Stimulated activated CD4-positive, alpha-beta T cell treated with anti-CD3 and anti-CD28 coated beads, Interleukin-4, amount 100 ng/mL, for 24 hours (primary cell): ENCODE measurements at regions not wholly inside any gene's neighbourhood (a gene's known extent, or its start where the extent isn't known, plus 50 kb on each side); places are given as distances from the start of the nearest gene placed in this dataset.

ENCODE experiments used
- DNase-seq: peaks from one replicate; pipeline ENCODE4 v3.0.0-alpha.2; 2020

- no peak for DNase-seq
Measured at GRCh38 chr10:131446171-131446570, 134.7 kb upstream of the TCERG1L start.

DNA sequence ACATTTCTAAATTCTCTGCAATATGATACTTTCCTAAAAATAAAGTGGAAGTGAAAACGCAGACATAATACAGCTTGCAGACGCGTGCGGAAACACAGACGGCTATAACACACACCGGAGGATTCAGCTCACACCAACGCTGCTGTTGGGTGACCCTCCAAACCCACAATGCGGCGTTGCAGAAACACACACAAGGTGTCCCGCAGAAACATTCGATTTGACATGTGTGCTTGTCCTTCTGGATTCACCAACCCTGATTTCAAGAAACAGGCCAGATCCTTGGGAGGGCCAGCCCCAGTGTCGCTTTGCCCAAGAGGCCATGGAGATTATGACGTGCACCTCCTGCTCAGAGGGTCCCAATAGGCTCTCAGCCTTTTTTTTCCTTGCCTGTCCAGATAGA lies 136.7 kb upstream of the TCERG1L start:
- no peak for DNase-seq

DNA sequence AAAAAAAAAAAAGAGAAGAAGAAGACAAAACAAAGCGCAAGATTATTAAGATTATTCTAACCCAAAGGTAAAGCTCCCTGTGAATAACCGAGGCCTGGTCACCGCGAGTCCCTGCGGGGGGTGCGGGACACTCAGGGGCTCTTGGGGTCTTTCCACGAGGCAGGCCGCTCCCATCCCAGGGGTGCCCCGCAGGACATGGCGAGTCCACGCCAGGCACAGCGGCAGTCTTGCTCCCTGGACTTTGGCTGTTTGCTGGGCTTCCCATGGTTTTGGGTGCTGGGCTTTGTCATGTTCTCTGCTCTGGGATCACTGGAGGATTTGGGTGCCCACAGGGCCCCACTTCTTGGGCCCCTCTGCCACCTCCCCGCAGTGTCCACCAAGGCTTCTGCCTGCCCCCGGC lies 137.4 kb upstream of the TCERG1L start:
- no peak for DNase-seq

DNA sequence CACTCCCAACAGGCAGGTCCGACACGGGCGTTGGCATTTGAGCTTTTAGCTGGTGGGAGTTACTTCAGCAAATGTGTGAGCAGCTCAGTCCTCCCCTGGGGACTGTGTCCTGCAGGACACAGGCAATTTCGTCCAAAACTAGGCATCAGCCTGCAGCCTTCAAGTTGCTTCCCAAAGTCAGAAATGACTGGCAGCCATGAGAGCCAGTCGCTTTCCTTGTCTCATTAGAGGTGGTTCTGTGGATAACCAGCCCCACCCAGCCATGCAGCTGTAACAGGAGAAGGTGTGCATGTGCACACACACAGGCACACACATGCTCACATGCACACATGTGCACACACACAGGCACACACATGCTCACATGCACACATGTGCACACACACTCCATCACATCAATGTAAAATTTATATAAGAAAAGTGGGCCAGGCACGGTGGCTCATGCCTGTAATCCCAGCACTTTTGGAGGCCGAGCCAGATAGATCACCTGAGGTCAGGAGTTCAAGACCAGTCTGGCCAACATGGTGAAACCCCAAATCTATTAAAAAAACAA lies 138.8 kb upstream of the TCERG1L start:
- DNase-seq, result no peak

GRCh38 chr10:131451407-131452015 lies 140.0 kb upstream of the TCERG1L start:
- DNase-seq, result no peak

DNA sequence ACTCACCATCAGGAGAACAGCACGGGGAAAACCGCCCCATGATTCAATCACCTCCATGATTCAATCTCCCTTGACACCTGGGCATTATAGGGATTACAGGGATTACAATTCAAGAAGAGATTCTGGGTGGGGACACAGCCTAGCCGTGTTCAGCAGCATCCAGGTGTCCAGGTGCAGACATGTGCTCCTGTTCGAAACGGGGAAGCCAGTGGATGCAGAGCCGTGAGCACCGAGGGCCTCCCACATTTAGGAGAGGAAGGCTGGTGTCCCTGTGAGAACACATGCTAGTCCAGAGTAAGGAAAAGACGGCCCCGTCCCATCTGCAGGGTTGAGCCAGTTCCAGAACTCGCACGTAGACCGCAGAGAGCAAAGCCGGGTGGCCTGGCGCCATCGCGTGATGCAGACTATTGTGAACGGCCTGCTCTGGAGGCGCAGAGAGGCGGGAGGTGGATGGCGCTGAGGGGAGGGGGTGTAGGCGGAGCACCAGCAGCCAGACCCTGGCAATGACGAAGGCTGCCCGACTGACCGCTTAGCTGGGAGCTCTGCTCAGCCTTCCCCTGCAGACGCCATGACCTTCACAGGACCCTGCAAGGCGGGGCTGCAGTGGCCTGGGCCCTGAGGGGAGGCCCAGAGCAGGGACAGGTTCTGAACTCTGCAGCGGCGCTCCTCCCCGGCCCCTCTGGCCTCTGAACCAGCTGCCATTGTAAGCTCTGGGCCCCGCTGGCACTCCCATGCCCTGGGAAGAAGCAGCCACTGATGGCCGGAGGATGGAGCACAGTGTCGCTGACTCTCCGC lies 141.6 kb upstream of the TCERG1L start:
- no peak for DNase-seq

- peak; percentile 62 for DNase-seq
Measured at GRCh38 chr10:131453721-131454634, 142.5 kb upstream of the TCERG1L start.

- DNase-seq, result no peak
Measured at GRCh38 chr10:131456411-131456810, 144.9 kb upstream of the TCERG1L start.

GRCh38 chr10:131461093-131461492 lies 149.6 kb upstream of the TCERG1L start:
- no peak for DNase-seq

- no peak for DNase-seq
Measured at GRCh38 chr10:131464789-131465188, 153.3 kb upstream of the TCERG1L start.

DNA sequence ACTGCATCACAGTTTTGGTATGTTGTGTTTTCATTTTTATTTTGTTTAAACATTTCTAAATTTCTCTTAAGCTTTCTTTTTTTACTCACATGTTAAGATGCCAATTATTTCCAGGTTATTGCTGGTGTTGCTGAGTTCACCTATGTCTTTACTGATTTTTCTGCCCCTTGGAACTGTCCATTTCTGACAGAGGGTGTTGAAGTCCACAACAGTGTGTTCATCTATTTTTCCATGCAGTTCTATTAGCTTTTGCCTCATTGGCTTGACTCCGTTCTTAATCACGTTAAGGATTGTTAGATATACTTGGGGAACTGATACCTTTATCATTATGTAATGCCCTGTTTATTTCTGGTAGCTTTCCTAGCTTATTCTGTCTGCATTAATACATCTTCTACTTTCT lies 158.0 kb upstream of the TCERG1L start:
- no peak for DNase-seq

DNA sequence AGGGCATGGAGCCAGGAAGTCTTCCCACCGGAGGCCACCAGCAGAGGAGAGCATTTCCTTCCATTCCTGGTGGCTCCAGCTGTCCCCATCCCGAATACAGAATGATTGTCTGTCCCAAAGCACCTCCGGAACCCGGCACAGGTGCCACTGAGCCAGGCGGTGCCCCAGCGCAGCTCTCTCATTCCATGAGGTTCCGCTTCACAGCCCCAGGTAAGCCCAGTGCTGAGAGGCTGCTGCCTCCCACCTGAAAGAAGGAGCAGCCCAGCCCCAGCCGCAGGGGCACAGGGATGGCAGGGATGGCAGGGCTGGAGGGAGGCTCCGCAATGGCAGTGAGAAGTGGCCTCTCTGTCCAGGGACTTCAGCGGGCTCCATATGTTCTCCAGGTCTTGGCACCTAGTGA lies 162.1 kb upstream of the TCERG1L start:
- no peak for DNase-seq

GRCh38 chr10:131474416-131474815 lies 162.9 kb upstream of the TCERG1L start:
- DNase-seq, result no peak

GRCh38 chr10:131475043-131475442 lies 163.5 kb upstream of the TCERG1L start:
- no peak for DNase-seq

DNA sequence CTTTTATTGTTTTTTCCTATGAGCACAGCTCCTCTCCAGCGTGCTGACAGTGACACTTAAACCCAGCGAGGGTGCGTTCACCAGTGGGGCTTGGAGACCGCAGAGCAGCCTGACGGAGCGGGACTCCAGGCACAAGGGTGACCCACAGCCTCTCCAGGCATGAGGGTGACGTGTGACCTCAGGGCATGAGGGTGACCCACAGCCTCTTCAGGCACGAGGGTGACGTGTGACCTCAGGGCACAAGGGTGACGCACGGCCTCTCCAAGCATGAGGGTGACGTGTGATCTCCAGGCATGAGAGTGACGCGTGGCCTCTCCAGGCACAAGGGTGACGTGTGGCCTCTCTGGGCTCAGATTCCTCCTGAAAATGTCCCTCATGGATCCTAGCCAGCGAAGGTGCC lies 164.3 kb upstream of the TCERG1L start:
- DNase-seq, result no peak

GRCh38 chr10:131477457-131478121 lies 166.1 kb upstream of the TCERG1L start:
- DNase-seq, result no peak

GRCh38 chr10:131478377-131478989 lies 167.0 kb upstream of the TCERG1L start:
- DNase-seq, result no peak

- DNase-seq, result no peak
Measured at GRCh38 chr10:131480066-131480465, 168.5 kb upstream of the TCERG1L start.

DNA sequence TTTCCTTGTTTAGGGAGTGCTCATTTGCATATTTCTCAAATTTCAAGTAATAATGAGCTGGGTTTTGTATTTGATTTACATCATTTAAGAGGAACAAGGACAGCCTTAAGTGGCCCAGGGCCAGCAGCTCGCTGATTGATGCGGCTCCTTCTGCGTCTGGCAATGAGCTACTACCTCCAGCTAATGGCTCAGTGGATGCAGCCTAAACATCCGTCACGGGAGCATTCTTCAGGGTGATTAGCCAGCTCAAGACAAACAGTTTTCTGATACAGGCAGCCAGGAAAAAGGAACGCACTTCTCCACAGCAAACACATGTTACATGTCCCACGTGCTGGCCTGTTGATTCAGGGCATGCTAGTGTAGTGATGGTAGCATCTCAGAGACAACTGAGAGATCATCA lies 169.3 kb upstream of the TCERG1L start:
- DNase-seq, result no peak

GRCh38 chr10:131485732-131486131 lies 174.2 kb upstream of the TCERG1L start:
- no peak for DNase-seq

GRCh38 chr10:131487822-131488221 lies 176.3 kb upstream of the TCERG1L start:
- no peak for DNase-seq

DNA sequence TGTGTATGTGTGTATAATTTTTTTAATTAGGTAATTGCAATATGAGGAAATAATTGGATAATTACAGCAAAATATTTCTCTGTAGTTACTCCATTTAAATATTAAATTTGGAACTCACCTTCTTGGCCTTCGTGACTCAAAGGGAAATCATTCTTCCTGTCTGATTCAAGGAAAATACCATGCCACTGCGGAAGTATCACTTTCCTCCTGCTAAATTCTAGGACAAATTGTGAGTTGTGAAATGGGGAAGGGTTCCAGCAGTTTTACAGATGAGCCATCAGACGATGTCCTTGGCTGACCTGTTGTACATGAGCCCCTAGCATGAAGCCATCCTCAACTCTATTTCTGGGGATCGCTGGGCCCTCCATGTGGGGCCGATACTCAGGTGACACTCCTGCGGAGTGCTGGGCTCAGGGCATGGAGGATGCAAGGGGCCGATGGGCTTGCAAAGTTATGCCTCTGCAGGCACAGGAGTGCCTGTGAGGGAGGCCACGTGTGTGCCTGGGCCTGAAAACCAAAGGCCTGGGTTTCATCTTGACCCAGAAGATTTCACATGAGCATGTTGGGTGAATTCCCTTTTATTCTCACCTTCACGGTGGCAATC lies 179.6 kb upstream of the TCERG1L start:
- no peak for DNase-seq
